Motor neuron (in vitro differentiated cells): ENCODE measurements at regions not wholly inside any gene's neighbourhood (a gene's known extent, or its start where the extent isn't known, plus 50 kb on each side); places are given as distances from the start of the nearest gene placed in this dataset.

Experiments used
- ATAC-seq, 8 experiments: fragments of 200-7000 bp; cut with Tn5 transposase; replicated peaks in 6 of 8; 2 replicates each; pipeline ENCODE4 v1.8.0; 2021; ENCODE audit warnings: mild to moderate bottlenecking in 8 of 8, moderate library complexity in 8 of 8
- H3K27ac ChIP-seq, 2 donors: fragments of 250-450 bp; sonication (Bioruptor Pico); 2 replicates each; pipeline ENCODE4 v1.9.0; 2021; ENCODE audit warnings: antibody characterized with exemption in 2 of 2, mild to moderate bottlenecking in 2 of 2, moderate library complexity in 1 of 2
- H3K4me1 ChIP-seq, 2 donors: fragments of 250-450 bp; sonication (Bioruptor Pico); replicated peaks in 1 of 2; 2 replicates each; pipeline ENCODE4 v1.6.1; 2021; ENCODE audit warnings: antibody characterized with exemption in 2 of 2, mild to moderate bottlenecking in 2 of 2, moderate library complexity in 1 of 2
- H3K4me3 ChIP-seq, 5 donors: fragments of 250-450 bp; sonication (Bioruptor Pico); 2 replicates each; pipeline ENCODE4 v1.9.0; 2021; ENCODE audit warnings: antibody characterized with exemption in 5 of 5, mild to moderate bottlenecking in 5 of 5, moderate library complexity in 4 of 5
- WGBS, 10 experiments: fragments of 450-650 bp; shearing (Covaris generic); methylation state at CpG; one replicate each; pipeline ENCODE4 v1.0.0; 2022; 5-methylcytosine and 5-hydroxymethylcytosine counted together
- in situ Hi-C, 9 experiments: fragments of 400-800 bp; cut with MboI; loops; one replicate each; pipeline ENCODE4 v1.15.0; 2021; ENCODE audit warnings: low sequenced_read_pairs in 9 of 9, low pct_unique_long_range_greater_than_20kb in 2 of 9; ENCODE audit not compliant: unreplicated experiment in 9 of 9

DNA sequence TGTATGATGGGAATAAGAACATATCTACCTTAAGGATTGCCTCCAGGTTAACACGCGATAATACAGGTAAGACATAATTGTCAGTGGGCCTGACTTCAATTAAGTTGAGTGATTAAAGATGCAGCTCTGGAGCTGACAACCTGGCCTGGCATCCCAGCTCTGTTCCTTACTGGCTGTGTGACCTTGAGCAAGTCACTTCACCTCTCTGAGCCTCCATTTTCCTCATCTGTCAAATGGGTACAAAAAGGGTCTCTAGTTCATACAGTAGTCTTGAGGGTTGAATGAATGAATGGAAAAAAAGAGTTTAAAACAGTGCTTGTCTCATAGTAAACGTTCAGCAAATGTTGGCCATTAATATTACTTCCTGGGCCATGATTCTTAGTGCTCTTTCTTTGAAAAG is 213.9 kb downstream of the PHETA1 start:
- no peak for ATAC-seq
- Histone ChIP-seq H3K4me3 (no peak overlapping the region), H3K27ac (no peak overlapping the region), H3K4me1 (peaks cover 30 to 31% of the 10 kb centered on the region in 2 donors)
- in situ Hi-C loops = no loop called here
- WGBS, 10 experiments = 0 to 100% (median 57%) methylated on average over 1 to 3 of the region's 3 CpGs; no CpG with 5 or more reads in 2 of the 10 experiments

DNA sequence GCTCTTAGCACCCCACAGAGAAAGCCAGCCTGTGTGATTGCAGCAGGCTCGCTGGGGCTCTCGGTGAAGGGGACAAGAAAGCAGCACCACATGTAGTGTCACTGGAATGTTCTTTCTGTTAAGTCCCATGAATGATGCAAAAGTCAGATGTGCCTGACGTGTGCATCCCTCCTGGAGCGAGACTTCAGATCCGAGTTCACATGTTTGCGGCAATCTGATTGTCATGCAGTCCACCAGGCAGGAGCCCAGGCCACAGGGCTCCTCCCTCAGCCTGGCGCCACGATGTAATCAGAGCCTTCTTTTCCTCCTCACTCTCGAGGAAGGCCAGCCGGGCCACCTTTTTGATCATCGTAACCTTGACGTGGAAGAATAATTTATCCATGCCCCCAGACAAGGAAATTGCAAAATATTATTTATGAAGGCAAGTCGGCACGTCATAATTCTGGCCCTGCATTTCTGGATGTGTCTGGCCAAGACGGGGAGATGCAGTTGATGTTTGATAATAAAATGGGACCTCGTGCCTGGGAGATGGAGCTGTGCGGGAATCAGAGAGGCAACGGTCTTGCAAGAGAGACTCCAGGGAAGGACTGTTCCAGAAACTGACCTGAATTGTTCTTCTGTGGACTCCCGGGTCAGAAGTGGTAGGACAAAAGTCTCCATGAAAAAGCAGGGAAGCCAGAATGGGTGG is 214.6 kb downstream of the PHETA1 start:
- in situ Hi-C loops = no loop called here
- Histone ChIP-seq H3K4me1 (peaks cover 30 to 33% of the 10 kb centered on the region in 2 donors), H3K4me3 (no peak overlapping the region), H3K27ac (no peak overlapping the region)
- peak; percentile 54 to 95 (median 88) for ATAC-seq
- 3 to 70% (median 33%) methylated on average over 2 to 15 of the region's 19 CpGs; no CpG with 5 or more reads in 2 of the 10 experiments for WGBS, 10 experiments

DNA sequence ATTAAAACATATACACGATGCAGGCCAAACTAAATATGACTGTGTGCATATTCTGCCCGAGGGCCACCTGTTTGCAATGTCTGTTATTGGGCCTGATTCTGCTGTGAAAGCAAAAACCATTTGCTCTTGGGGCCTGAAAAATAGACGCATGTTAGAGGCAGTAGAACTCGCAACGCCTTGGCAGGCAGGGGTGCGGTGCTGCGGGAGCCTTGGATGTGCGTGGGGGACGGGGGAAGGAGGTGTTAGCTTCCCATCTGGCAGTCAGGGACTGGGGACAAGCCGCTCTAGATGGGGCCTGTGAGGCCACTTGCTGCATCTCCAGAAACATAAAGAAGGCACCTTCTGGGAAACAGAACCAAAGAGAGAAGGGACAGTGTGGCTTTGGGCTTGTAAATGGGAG is 216.3 kb downstream of the PHETA1 start:
- in situ Hi-C loops = no loop called here
- 0 to 93% (median 65%) methylated on average over 1 to 8 of the region's 10 CpGs; no CpG with 5 or more reads in 2 of the 10 experiments for WGBS, 10 experiments
- ATAC-seq = no peak
- Histone ChIP-seq H3K27ac (no peak overlapping the region), H3K4me3 (no peak overlapping the region), H3K4me1 (peaks cover 30 to 33% of the 10 kb centered on the region in 2 donors)

GRCh38 chr12:111150921-111151840 is 217.7 kb downstream of the PHETA1 start:
- H3K27ac ChIP-seq = peak overlapping the region in 1 of 2 donors; percentile 3
- ATAC-seq = peak in 5 of 8 experiments; percentile 9 to 62 (median 33)
- in situ Hi-C loops = no loop called here
- WGBS, 10 experiments = 2 to 100% (median 76%) methylated on average over 2 to 12 of the region's 20 CpGs
- H3K4me3 ChIP-seq = no peak overlapping the region
- peaks cover 33 to 35% of the 10 kb centered on the region in 2 donors for H3K4me1 ChIP-seq

DNA sequence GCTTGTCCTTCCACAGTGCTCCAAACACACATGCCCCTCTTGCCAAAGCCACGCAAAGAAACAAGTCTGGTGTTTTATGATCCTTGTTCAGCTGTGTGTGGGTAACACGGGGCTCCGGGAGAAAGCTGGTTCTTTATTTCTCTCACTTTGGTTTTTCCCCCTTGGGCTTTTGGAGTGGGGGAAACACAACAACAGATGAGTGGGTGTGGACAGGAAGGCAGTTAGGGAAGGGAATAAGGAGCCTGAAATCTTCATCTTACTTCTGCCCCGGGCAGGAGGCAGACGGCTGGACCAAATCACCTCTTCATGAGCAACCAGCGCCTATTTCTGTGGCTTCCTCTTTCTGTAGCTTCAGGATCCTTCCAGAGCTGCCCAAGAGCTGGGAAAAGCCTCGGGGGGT is 218.5 kb downstream of the PHETA1 start:
- peak in 1 of 8 experiments; percentile 38 for ATAC-seq
- in situ Hi-C loops = no loop called here

GRCh38 chr12:111149299-111149698 is 219.6 kb downstream of the PHETA1 start:
- peaks cover 26 to 28% of the 10 kb centered on the region in 2 donors for H3K4me1 ChIP-seq
- no peak overlapping the region for H3K4me3 ChIP-seq
- 0 to 100% (median 84%) methylated on average over 1 to 3 of the region's 4 CpGs; no CpG with 5 or more reads in 4 of the 10 experiments for WGBS, 10 experiments
- no peak overlapping the region for H3K27ac ChIP-seq
- ATAC-seq = no peak
- in situ Hi-C loops = no loop called here

More for the DNA sequence above, 218.5 kb downstream of the PHETA1 start:
- WGBS, 10 experiments = 3 to 53% (median 15%) methylated on average over 1 to 6 of the region's 7 CpGs; no CpG with 5 or more reads in 4 of the 10 experiments
- H3K4me3 ChIP-seq = no peak overlapping the region
- peaks cover 28 to 30% of the 10 kb centered on the region in 2 donors for H3K4me1 ChIP-seq
- H3K27ac ChIP-seq = no peak overlapping the region

DNA sequence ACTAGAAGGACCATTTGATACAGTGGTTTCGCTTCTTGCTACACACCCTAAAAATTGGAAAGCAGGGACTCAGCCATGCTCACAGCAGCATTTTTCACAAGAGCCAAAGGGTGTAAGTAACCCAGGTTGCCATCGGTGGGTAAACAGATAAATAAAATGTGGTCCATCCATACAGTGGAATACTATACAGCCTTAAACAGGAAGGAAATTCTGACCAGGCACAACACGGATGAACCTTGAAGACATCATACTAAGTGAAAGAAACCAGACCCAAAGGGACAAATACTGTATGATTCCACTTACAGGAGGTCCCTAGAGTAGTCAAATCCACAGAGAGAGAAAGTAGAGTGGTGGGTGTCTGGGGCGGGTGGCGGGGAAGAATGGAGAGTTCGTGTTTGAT is 220.9 kb downstream of the PHETA1 start:
- no peak overlapping the region for H3K4me3 ChIP-seq
- no peak for ATAC-seq
- H3K27ac ChIP-seq = no peak overlapping the region
- peaks cover 28 to 33% of the 10 kb centered on the region in 2 donors for H3K4me1 ChIP-seq
- 8 to 94% (median 47%) methylated on average over 1 to 4 of the region's 6 CpGs; no CpG with 5 or more reads in 3 of the 10 experiments for WGBS, 10 experiments
- in situ Hi-C loops = no loop called here

GRCh38 chr12:111143271-111143670 is 222.9 kb upstream of the MYL2 start:
- Histone ChIP-seq H3K4me1 (peaks cover 22 to 35% of the 10 kb centered on the region in 2 donors), H3K4me3 (no peak overlapping the region), H3K27ac (no peak overlapping the region)
- peak in 5 of 8 experiments; percentile 92 to 95 (median 94) for ATAC-seq
- WGBS, 10 experiments = 0 to 40% (median 11%) methylated on average over 1 to 9 of the region's 11 CpGs; no CpG with 5 or more reads in 2 of the 10 experiments
- in situ Hi-C loops = no loop called here

DNA sequence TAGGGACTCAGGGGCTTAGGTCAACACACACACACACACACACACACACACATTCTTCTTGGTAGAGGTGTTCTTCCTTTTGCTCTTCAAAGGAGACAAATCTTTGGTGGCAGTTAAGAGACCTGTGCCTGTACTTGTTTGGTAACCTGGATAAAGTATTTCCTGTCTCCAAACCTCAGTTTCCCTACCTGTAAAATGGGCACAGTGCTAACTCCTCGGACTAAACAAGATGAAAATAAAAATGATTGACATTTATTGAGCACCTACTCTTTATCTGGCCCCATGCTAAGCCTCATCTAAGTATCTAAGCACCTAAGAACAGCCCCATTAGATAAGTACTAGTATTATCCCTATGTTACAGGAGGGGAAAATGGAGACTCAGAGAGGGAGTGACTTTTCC is 220.8 kb upstream of the MYL2 start:
- Histone ChIP-seq H3K4me3 (no peak overlapping the region), H3K4me1 (peaks cover 22 to 29% of the 10 kb centered on the region in 2 donors), H3K27ac (no peak overlapping the region)
- ATAC-seq = no peak
- in situ Hi-C loops = no loop called here
- WGBS, 10 experiments = 20 to 100% (median 76%) methylated on average over 1 of the region's 1 CpG; no CpG with 5 or more reads in 4 of the 10 experiments

DNA sequence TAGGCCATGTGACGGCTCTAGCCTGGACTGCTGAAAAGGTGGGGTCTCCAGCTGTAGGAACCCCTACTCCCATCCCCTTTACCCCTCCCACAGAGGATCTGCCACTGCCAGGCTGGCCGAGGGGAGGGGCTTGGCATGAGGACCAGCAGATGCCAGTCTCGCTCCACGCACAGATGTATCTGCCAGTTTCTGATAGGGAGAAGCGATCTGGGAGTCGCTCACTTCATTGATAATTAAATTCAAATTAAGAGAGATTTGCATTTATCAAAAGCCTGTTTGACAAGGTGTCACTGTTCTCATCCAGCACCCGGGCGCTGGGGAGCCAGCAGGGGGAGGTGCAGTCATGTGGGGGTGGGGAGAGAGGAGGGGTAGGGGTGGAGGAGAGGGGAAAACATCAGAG is 217.6 kb upstream of the MYL2 start:
- 40% methylated on average over 2 of the region's 8 CpGs; no CpG with 5 or more reads in 9 of the 10 experiments for WGBS, 10 experiments
- peak in 1 of 8 experiments; percentile 22 for ATAC-seq
- in situ Hi-C loops = no loop called here
- Histone ChIP-seq H3K27ac (no peak overlapping the region), H3K4me1 (peaks cover 14% of the 10 kb centered on the region in 2 donors), H3K4me3 (no peak overlapping the region)

DNA sequence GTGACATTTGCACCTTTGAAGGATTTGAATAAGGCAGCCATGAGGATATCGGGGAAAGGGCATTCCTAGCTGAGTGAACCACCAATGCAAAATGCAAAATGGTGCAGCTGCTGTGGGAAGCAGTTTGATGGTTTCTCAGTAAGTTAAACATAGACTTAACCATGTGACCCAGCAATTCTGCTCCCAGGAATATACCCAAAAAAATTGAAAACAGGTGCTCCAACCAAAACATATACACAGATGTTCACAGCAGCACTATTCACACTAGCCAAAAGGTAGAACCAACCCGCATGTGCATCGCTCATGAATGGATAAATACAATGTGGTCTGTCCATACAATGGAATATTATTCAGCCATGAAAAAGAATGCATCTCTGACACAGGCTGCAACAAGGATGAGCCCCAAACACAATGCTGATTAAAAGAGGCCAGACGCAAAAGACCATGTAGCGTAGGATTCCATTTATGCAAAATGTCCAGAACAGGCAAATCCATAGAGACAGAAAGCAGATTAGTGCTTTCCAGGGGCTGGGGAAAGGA is 215.0 kb upstream of the MYL2 start:
- Histone ChIP-seq H3K4me3 (no peak overlapping the region), H3K27ac (no peak overlapping the region), H3K4me1 (no peaks in the 10 kb centered on the region)
- ATAC-seq = no peak
- in situ Hi-C loops = no loop called here
- WGBS, 10 experiments = 33 to 100% (median 95%) methylated on average over 1 to 5 of the region's 5 CpGs; no CpG with 5 or more reads in 2 of the 10 experiments

DNA sequence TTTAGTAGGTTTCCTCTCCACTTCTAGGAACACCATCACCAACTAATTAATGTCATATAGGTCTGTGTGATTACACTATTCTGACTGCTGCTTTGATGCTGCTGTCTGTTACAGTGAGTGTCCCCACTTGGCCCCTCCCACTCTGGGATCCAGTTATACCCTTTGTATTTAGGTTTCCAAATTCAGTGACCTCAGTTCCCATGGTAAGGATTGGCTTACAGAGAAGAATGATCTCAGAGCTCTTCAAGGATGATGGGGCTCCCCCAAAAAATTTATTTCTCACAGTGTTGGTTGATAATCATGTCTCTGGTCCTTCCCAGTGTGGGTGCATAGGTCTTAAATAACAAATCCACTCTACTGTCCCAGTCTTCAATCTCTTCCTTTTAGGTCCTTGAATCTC is 210.0 kb upstream of the MYL2 start:
- Histone ChIP-seq H3K27ac (no peak overlapping the region), H3K4me1 (no peaks in the 10 kb centered on the region), H3K4me3 (no peak overlapping the region)
- no peak for ATAC-seq
- in situ Hi-C loops = no loop called here
